Endodermal cell (in vitro differentiated cells): ENCODE measurements at regions not wholly inside any gene's neighbourhood (a gene's known extent, or its start where the extent isn't known, plus 50 kb on each side); places are given as distances from the start of the nearest gene placed in this dataset.

Source experiments
- DNase-seq: peaks from one replicate; pipeline ENCODE4 v3.0.0-alpha.2; 2017
- H3K27ac ChIP-seq: 2 replicates; pipeline ENCODE4 v1.5.1; 2013; ENCODE audit warnings: mild to moderate bottlenecking, low read depth, low read length, moderate library complexity
- H3K27me3 ChIP-seq: 2 replicates; pipeline ENCODE4 v1.6.1; 2013; ENCODE audit warnings: mild to moderate bottlenecking, low read length, moderate library complexity; ENCODE audit not compliant: insufficient read depth, control insufficient read depth, poor library complexity, severe bottlenecking
- H3K36me3 ChIP-seq: 2 replicates; pipeline ENCODE4 v1.7.0; 2013; ENCODE audit warnings: mild to moderate bottlenecking, low read length, moderate library complexity; ENCODE audit not compliant: control insufficient read depth, insufficient read depth
- H3K4me1 ChIP-seq: one replicate; pipeline ENCODE4 v1.7.0; 2013; ENCODE audit warnings: low read length; ENCODE audit not compliant: control insufficient read depth, insufficient read depth
- H3K4me3 ChIP-seq: 2 replicates; pipeline ENCODE4 v1.5.1; 2013; ENCODE audit warnings: mild to moderate bottlenecking, low read length, moderate library complexity
- H3K9ac ChIP-seq: 2 replicates; pipeline ENCODE4 v1.6.1; 2013; ENCODE audit warnings: mild to moderate bottlenecking, low read length, moderate library complexity; ENCODE audit not compliant: poor library complexity, severe bottlenecking; ENCODE audit errors: extremely low read depth
- H3K9me3 ChIP-seq: 2 replicates; pipeline ENCODE4 v1.6.1; 2013; ENCODE audit warnings: mild to moderate bottlenecking, low read length, moderate library complexity; ENCODE audit not compliant: control insufficient read depth
- H3K27ac Mint-ChIP-seq: 2 replicates; pipeline ENCODE4 v1.8.0; 2020; ENCODE audit warnings: mixed read lengths
- H3K27me3 Mint-ChIP-seq: 2 replicates; pipeline ENCODE4 v1.8.0; 2021; ENCODE audit warnings: mild to moderate bottlenecking, mixed read lengths; ENCODE audit not compliant: insufficient read depth
- H3K36me3 Mint-ChIP-seq: 2 replicates; pipeline ENCODE4 v1.8.0; 2020; ENCODE audit warnings: low read depth, mixed read lengths
- H3K4me1 Mint-ChIP-seq: 2 replicates; pipeline ENCODE4 v1.8.0; 2020; ENCODE audit warnings: mixed read lengths
- H3K4me3 Mint-ChIP-seq: 2 replicates; pipeline ENCODE4 v1.8.0; 2020; ENCODE audit warnings: mild to moderate bottlenecking, moderate library complexity, mixed read lengths
- H3K9me3 Mint-ChIP-seq: 2 replicates; pipeline ENCODE4 v1.8.0; 2020; ENCODE audit warnings: mild to moderate bottlenecking, mixed read lengths
- WGBS, 2 experiments: methylation state at CpG; one replicate each; pipeline versions ENCODE4 v1.1.5 to v1.1.7; 2013; ENCODE audit warnings: missing lambda C conversion rate in 2 of 2, mixed read lengths in 1 of 2; ENCODE audit not compliant: insufficient coverage in 1 of 2, insufficient read length in 1 of 2; 5-methylcytosine and 5-hydroxymethylcytosine counted together
- TF ChIP-seq, protein P1 (sequence below): fragments of 200-600 bp; sonication (generic); conservative IDR thresholded peaks from 2 replicates; pipeline ENCODE4 v1.5.0; 2021; ENCODE audit warnings: antibody characterized with exemption, mild to moderate bottlenecking

DNA sequence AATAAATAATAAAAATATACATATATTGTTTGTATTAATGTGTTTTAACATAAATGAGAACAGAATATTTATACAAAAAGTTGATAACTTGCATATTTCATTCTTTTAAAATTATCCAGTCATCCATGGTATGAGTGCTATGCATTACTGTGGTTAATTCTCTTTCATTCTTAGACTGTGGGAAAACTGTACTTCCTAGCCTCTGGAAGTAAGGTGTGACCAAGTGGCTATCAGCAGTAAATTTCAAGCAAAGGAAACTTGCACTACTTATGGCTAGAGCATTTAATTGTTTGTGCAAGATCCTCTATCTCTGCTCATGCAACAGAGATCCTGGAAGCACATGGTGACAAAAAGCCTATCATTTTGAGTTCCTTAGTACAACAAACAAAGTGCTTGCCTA, 1054.5 kb upstream of the PABPC4L start:
- H3K27ac ChIP-seq: no peak overlapping the region

DNA sequence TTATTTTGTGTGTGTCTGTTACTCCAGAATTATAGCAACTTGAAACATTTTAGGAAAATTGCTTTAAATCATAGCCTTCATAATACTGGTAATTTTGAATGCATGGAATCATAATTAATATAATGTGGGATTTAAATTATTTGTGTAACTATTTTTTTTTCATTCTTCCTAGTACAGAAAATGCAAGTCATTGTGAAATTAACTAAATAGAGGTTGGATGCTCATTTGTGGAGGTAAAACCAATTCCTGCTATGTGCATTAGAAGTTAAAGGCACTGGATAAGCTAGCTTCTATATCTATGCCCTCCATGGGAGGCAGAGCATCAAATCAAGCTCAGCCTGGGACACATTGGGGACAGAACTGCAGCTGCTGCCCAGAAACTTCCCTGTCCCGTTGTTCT, 1048.5 kb upstream of the PABPC4L start:
- Mint-ChIP-seq H3K36me3 (no peaks in the 10 kb centered on the region), H3K27me3 (no peaks in the 10 kb centered on the region), H3K9me3 (no peaks in the 10 kb centered on the region), H3K4me1 (no peaks in the 10 kb centered on the region), H3K27ac (no peak overlapping the region), H3K4me3 (no peak overlapping the region)
- Histone ChIP-seq H3K4me1 (peaks cover 4% of the 10 kb centered on the region), H3K27ac (no peak overlapping the region), H3K9me3 (no peaks in the 10 kb centered on the region), H3K27me3 (no peaks in the 10 kb centered on the region), H3K36me3 (no peaks in the 10 kb centered on the region), H3K4me3 (no peak overlapping the region), H3K9ac (no peak overlapping the region)
- TF ChIP-seq, protein P1, sequence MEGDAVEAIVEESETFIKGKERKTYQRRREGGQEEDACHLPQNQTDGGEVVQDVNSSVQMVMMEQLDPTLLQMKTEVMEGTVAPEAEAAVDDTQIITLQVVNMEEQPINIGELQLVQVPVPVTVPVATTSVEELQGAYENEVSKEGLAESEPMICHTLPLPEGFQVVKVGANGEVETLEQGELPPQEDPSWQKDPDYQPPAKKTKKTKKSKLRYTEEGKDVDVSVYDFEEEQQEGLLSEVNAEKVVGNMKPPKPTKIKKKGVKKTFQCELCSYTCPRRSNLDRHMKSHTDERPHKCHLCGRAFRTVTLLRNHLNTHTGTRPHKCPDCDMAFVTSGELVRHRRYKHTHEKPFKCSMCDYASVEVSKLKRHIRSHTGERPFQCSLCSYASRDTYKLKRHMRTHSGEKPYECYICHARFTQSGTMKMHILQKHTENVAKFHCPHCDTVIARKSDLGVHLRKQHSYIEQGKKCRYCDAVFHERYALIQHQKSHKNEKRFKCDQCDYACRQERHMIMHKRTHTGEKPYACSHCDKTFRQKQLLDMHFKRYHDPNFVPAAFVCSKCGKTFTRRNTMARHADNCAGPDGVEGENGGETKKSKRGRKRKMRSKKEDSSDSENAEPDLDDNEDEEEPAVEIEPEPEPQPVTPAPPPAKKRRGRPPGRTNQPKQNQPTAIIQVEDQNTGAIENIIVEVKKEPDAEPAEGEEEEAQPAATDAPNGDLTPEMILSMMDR: no peak
- WGBS, 2 experiments: 90% methylated on average over 1 of the region's 1 CpG; no CpG with 5 or more reads in 1 of the 2 experiments
- DNase-seq: no peak

More for the DNA sequence above, 1054.5 kb upstream of the PABPC4L start:
- no peak overlapping the region for H3K27ac Mint-ChIP-seq
- no peak for DNase-seq
- H3K9me3 ChIP-seq: no peaks in the 10 kb centered on the region
- no peaks in the 10 kb centered on the region for H3K27me3 ChIP-seq
- H3K36me3 ChIP-seq: no peaks in the 10 kb centered on the region
- H3K4me1 Mint-ChIP-seq: peaks cover 2% of the 10 kb centered on the region
- no peaks in the 10 kb centered on the region for H3K36me3 Mint-ChIP-seq
- H3K27me3 Mint-ChIP-seq: no peaks in the 10 kb centered on the region
- no peak overlapping the region for H3K4me3 Mint-ChIP-seq
- TF ChIP-seq, protein P1: no peak
- no peak overlapping the region for H3K9ac ChIP-seq
- no peaks in the 10 kb centered on the region for H3K9me3 Mint-ChIP-seq
- no peaks in the 10 kb centered on the region for H3K4me1 ChIP-seq
- H3K4me3 ChIP-seq: no peak overlapping the region

DNA sequence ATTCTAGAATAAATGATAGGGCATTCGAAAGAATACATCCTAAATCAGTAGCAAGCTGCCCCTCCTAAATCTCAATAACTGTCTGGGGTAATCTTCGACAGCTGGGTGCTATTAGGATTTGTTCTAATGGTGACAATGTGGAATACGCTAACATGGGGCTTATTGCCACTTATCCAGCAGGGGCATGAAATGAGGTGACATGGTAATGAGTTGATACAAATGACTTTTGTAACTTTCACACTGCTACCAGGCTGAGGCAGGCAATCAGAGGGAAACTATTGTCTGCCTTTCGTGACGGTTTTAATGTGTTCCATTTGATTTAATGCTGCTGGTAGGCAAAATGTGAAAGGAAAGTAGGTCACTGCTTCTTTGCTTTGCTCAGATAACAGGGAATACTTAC, 1047.4 kb upstream of the PABPC4L start:
- Mint-ChIP-seq H3K9me3 (no peaks in the 10 kb centered on the region), H3K27ac (no peak overlapping the region), H3K36me3 (no peaks in the 10 kb centered on the region), H3K27me3 (no peaks in the 10 kb centered on the region), H3K4me1 (peaks cover 4% of the 10 kb centered on the region), H3K4me3 (no peak overlapping the region)
- peaks cover 4% of the 10 kb centered on the region for H3K4me1 ChIP-seq
- no peaks in the 10 kb centered on the region for H3K9me3 ChIP-seq
- H3K9ac ChIP-seq: no peak overlapping the region
- H3K4me3 ChIP-seq: no peak overlapping the region
- H3K27ac ChIP-seq: no peak overlapping the region
- WGBS, 2 experiments: 82% methylated on average over 5 of the region's 5 CpGs; no CpG with 5 or more reads in 1 of the 2 experiments
- TF ChIP-seq, protein P1: no peak
- H3K36me3 ChIP-seq: no peaks in the 10 kb centered on the region
- DNase-seq: no peak
- H3K27me3 ChIP-seq: no peaks in the 10 kb centered on the region
